Mucosa of rectum (tissue), 2 donors: ENCODE measurements at regions not wholly inside any gene's neighbourhood (a gene's known extent, or its start where the extent isn't known, plus 50 kb on each side); places are given as distances from the start of the nearest gene placed in this dataset.

Experiments
- H3K27ac ChIP-seq, 2 donors: one replicate each; pipeline ENCODE4 v1.7.0; 2013; ENCODE audit warnings: inconsistent platforms in 2 of 2, low read depth in 2 of 2, low read length in 2 of 2
- H3K27me3 ChIP-seq, 2 donors: one replicate each; pipeline ENCODE4 v1.7.0; 2013; ENCODE audit warnings: low read length in 2 of 2; ENCODE audit not compliant: control insufficient read depth in 2 of 2, insufficient read depth in 2 of 2
- H3K36me3 ChIP-seq, 2 donors: one replicate each; pipeline ENCODE4 v1.7.0; 2013; ENCODE audit warnings: low read length in 2 of 2; ENCODE audit not compliant: control insufficient read depth in 2 of 2, insufficient read depth in 2 of 2
- H3K4me1 ChIP-seq, 2 donors: one replicate each; pipeline ENCODE4 v1.7.0; 2013; ENCODE audit warnings: low read length in 2 of 2, mild to moderate bottlenecking in 1 of 2; ENCODE audit not compliant: control insufficient read depth in 2 of 2, insufficient read depth in 2 of 2
- H3K4me3 ChIP-seq, 2 donors: one replicate each; pipeline ENCODE4 v1.7.0; 2013; ENCODE audit warnings: low read length in 2 of 2
- H3K9ac ChIP-seq, 2 donors: one replicate each; pipeline ENCODE4 v1.7.0; 2013; ENCODE audit warnings: low read length in 2 of 2, low read depth in 1 of 2, mild to moderate bottlenecking in 1 of 2
- H3K9me3 ChIP-seq, 2 donors: one replicate each; pipeline ENCODE4 v1.7.0; 2013; ENCODE audit warnings: low read length in 2 of 2; ENCODE audit not compliant: control insufficient read depth in 2 of 2
- donor health status: healthy.
- donor health status: Normal muscosa, but diverticular disease.

DNA sequence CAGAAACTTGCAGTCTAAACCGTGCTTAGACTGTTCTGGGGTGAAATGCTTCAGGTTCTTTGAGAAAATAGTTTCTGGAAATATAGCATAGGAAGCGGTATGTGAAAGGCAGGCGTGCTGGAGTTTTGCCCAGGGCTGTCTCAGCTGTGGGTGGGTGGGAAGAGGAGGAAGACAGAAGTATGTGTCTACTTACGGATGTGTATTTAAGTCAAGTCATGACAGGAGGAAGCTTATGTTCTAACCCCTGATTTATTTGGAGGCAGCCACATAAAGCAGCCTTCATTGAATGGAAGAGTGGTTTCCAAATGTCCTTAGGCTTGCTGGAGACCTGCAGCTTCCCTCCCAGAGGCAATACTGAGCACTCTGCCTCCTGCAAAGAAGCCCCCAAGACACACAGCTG is 126.8 kb upstream of the ADRA1D start:
- H3K9me3 ChIP-seq = no peaks in the 10 kb centered on the region
- no peak overlapping the region for H3K9ac ChIP-seq
- H3K4me3 ChIP-seq = no peak overlapping the region
- H3K36me3 ChIP-seq = no peaks in the 10 kb centered on the region
- peaks cover 0 to 3% of the 10 kb centered on the region in 2 donors for H3K27me3 ChIP-seq
- no peak overlapping the region for H3K27ac ChIP-seq
- H3K4me1 ChIP-seq = no peaks in the 10 kb centered on the region

DNA sequence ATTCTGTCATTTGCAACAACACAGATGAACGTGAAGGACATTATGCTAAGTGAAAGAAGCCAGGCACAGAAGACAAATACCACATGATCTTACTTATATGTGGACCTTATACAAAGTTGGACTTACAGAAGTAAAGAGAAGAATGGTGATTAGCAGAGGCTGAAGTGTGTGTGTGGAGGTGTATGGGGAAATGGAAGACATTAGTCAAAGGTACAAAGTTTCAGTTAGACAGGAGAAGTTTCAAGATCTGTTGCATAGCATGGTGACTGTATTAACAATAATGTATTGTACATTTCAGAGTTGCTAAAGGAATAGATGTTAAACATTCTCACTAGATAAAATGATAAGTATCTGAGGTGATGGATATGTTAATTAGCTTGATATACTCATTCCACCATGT is 124.4 kb upstream of the ADRA1D start:
- no peak overlapping the region for H3K4me3 ChIP-seq
- no peaks in the 10 kb centered on the region for H3K36me3 ChIP-seq
- H3K9ac ChIP-seq = no peak overlapping the region
- H3K27me3 ChIP-seq = no peaks in the 10 kb centered on the region
- H3K27ac ChIP-seq = no peak overlapping the region
- no peaks in the 10 kb centered on the region for H3K9me3 ChIP-seq
- H3K4me1 ChIP-seq = no peaks in the 10 kb centered on the region

DNA sequence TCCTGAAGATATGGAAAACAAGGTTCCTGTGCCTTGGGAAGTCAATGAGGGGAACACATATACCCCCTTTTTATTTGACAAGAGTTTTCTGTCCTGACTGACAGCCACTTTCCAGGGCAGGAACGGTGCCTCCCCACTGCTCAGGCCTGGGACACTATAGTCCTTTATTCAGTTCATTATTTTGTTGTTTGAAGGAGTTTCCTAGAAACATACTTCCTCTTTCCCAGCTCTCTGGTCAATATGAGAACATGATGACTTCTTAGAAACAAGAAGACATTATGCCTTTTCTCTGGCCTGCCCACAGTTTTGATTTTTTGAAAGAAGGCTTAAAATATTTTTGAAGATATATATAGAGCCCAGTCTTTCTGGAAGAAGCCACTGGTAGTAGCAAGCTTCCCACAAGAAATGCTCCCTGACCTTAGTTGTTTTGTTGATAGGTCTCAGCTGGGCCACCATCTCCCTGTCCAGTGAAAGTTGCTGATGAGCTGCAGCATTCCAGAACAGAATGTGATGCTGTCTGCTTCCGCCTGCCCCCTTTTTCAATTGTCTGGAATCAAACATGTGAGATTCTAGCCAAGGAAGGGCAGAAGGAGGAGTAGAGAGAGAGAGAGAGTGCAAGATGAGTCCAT is 122.7 kb upstream of the ADRA1D start:
- Histone ChIP-seq H3K27ac (no peak overlapping the region), H3K9me3 (no peaks in the 10 kb centered on the region), H3K4me1 (no peaks in the 10 kb centered on the region), H3K27me3 (no peaks in the 10 kb centered on the region), H3K4me3 (no peak overlapping the region), H3K36me3 (no peaks in the 10 kb centered on the region), H3K9ac (no peak overlapping the region)

DNA sequence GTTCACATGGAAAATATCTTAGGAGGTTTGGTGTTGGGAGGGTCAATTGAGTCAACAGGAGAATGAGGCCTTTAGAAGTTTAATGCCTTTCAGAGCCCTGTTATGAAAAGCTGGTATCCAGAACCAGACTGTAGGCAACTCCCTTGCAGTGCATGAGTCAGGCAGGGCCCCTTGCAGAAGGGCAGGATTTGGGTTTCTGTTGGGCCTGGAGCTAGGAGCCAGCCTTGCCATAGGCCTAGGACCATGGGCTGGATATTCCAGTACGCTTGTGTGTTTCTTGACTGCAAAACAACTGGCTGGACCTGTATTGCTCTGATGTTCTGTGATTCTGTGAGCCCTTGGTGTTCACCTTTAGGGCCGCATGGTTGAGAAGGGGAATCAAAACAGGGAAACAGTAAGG is 121.8 kb upstream of the ADRA1D start:
- Histone ChIP-seq H3K36me3 (no peaks in the 10 kb centered on the region), H3K9me3 (no peaks in the 10 kb centered on the region), H3K27ac (no peak overlapping the region), H3K27me3 (no peaks in the 10 kb centered on the region), H3K9ac (no peak overlapping the region), H3K4me1 (no peaks in the 10 kb centered on the region), H3K4me3 (no peak overlapping the region)

DNA sequence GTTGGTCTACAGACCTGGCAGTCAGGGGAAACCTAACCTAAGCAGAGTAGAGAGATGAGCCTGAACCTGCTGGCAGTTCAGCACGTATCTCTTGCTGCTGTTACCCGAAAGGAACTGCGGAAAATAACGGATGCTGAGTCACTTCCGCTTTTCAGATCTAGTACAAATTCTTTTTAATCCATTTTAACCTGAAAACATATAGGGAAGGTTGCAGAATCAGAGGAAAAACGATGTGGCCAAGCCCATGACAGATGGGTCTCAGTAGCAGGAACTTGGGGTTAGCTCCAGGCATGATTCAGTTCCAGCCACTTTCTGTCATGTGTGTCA is 120.7 kb upstream of the ADRA1D start:
- Histone ChIP-seq H3K9ac (no peak overlapping the region), H3K27me3 (no peaks in the 10 kb centered on the region), H3K27ac (no peak overlapping the region), H3K36me3 (no peaks in the 10 kb centered on the region), H3K4me1 (no peaks in the 10 kb centered on the region), H3K4me3 (no peak overlapping the region), H3K9me3 (no peaks in the 10 kb centered on the region)

DNA sequence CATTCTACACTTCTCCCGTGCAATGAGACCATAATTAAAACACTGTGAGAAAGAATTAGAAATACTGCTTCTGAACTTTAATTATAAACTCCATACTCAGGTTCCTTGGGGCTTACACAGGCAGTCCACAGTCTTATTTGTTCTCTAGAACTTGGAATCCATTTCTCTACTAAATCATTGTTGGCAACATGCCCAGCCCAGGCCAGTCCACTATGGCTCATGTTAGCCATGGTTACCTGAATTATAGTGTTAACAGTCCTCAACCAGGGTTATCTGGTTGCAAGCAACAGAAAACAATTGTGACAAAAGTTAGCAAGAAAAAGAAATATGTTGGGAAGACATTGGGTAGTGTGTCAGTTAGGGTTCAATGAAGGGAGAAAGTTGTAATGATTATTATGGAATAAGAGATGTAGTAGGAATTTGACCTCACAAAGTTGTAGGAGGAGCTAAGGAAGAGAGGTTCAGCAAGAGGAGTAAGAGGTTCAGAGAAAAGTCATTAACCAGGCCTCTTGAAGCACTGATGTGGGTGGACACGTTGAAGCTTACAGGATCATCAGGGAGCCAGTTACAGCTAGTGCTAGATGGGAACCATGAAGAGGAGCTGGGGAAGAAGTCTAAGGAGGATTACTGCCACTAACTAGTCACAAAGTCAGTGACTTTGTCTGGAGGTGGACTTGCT is 120.2 kb upstream of the ADRA1D start:
- no peak overlapping the region for H3K4me3 ChIP-seq
- no peak overlapping the region for H3K27ac ChIP-seq
- no peaks in the 10 kb centered on the region for H3K36me3 ChIP-seq
- H3K4me1 ChIP-seq = no peaks in the 10 kb centered on the region
- H3K9ac ChIP-seq = no peak overlapping the region
- H3K27me3 ChIP-seq = no peaks in the 10 kb centered on the region
- H3K9me3 ChIP-seq = no peaks in the 10 kb centered on the region

GRCh38 chr20:4366076-4366475 is 117.0 kb upstream of the ADRA1D start:
- H3K4me1 ChIP-seq = no peaks in the 10 kb centered on the region
- no peaks in the 10 kb centered on the region for H3K36me3 ChIP-seq
- no peak overlapping the region for H3K27ac ChIP-seq
- no peak overlapping the region for H3K4me3 ChIP-seq
- no peaks in the 10 kb centered on the region for H3K9me3 ChIP-seq
- H3K9ac ChIP-seq = no peak overlapping the region
- H3K27me3 ChIP-seq = no peaks in the 10 kb centered on the region

DNA sequence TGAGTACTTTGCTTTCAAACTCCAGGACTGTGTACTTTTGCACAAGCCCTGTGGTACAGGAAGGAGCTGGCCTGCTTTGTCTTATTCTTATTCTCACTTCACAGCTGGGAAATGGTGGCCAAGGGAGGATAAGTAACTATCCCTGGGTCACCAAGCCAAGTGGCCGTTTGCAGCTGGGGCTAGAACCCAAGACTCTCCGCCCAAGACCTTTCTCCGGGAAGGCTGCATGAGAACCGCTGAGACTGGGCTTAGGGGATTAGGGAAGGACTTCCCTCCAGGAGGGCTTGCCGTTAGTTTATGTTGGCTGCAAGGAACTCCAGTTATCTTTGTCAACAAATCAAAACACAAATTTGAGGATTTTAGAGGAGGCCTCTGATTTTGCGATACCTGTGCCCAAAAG is 109.5 kb upstream of the ADRA1D start:
- Histone ChIP-seq H3K4me3 (no peak overlapping the region), H3K4me1 (no peaks in the 10 kb centered on the region), H3K27ac (no peak overlapping the region)

GRCh38 chr20:4352348-4352747 is 103.3 kb upstream of the ADRA1D start:
- Histone ChIP-seq H3K27me3 (no peaks in the 10 kb centered on the region), H3K27ac (no peak overlapping the region), H3K9me3 (no peaks in the 10 kb centered on the region), H3K9ac (no peak overlapping the region), H3K4me1 (no peaks in the 10 kb centered on the region), H3K4me3 (no peak overlapping the region), H3K36me3 (no peaks in the 10 kb centered on the region)

More for the DNA sequence above, 109.5 kb upstream of the ADRA1D start:
- Histone ChIP-seq H3K27me3 (no peaks in the 10 kb centered on the region), H3K9me3 (no peaks in the 10 kb centered on the region), H3K36me3 (no peaks in the 10 kb centered on the region), H3K9ac (no peak overlapping the region)

- Histone ChIP-seq H3K4me1 (no peaks in the 10 kb centered on the region), H3K4me3 (no peak overlapping the region), H3K9me3 (no peaks in the 10 kb centered on the region), H3K27ac (no peak overlapping the region), H3K9ac (no peak overlapping the region), H3K27me3 (no peaks in the 10 kb centered on the region), H3K36me3 (no peaks in the 10 kb centered on the region)
Observed at GRCh38 chr20:4350096-4350495, 101.0 kb upstream of the ADRA1D start.
